A549 (cell line): ENCODE measurements at regions not wholly inside any gene's neighbourhood (a gene's known extent, or its start where the extent isn't known, plus 50 kb on each side); places are given as distances from the start of the nearest gene placed in this dataset.
A peak's percentile ranks its signal among the peaks of the same experiment; 100 is the strongest.

Experiments
- ATAC-seq, 2 experiments: fragments of 200-7000 bp in 1 of 2; fragments of >200 bp in 1 of 2; cut with Nextera tagmentation in 1 of 2; cut with Tn5 transposase in 1 of 2; 3 replicates each; pipeline versions ENCODE4 v1.8.0 to v1.9.1; 2018 to 2020; ENCODE audit warnings: mild to moderate bottlenecking in 1 of 2, moderate library complexity in 1 of 2
- CTCF ChIA-PET: fragments of 300-600 bp; sonication (Branson Sonifier 250); formaldehyde crosslinking; extraction: SDS; loops from one replicate; lab custom pipeline; 2021; ENCODE audit warnings: antibody characterized with exemption, inconsistent platforms; lab: Yijun Ruan, JAX
- POLR2A ChIA-PET: fragments of 350-600 bp; formaldehyde crosslinking; extraction: SDS; loops from one replicate; lab custom pipeline; 2021; ENCODE audit warnings: antibody characterized with exemption, inconsistent platforms; lab: Yijun Ruan, JAX
- DNase-seq, 2 experiments: peaks; one replicate each; pipeline versions ENCODE4 v3.0.0 to v3.0.0-alpha.2; 2011 to 2016; ENCODE audit warnings: low read depth in 1 of 2, low spot score in 1 of 2
- FAIRE-seq: peaks from 2 replicates; lab custom pipeline; 2011; peaks lifted over from hg19 to GRCh38; lab: Jason Lieb, UNC
- H3K27ac ChIP-seq, 2 experiments: fragments of >200 bp; sonication (Bioruptor Twin); formaldehyde crosslinking; 3 replicates each; pipeline ENCODE4 v1.5.1; 2016 to 2017
- H3K4me1 ChIP-seq: fragments of >200 bp; sonication (Bioruptor Twin); formaldehyde crosslinking; 3 replicates; pipeline ENCODE4 v1.6.1; 2016
- H3K4me2 ChIP-seq: fragments of >200 bp; sonication (Bioruptor Twin); formaldehyde crosslinking; 3 replicates; pipeline ENCODE4 v1.6.1; 2016
- H3K4me3 ChIP-seq: fragments of >200 bp; sonication (Bioruptor Twin); formaldehyde crosslinking; 3 replicates; pipeline ENCODE4 v1.5.1; 2016
- H3K9me3 ChIP-seq: fragments of >200 bp; sonication (Bioruptor Twin); formaldehyde crosslinking; 3 replicates; pipeline ENCODE4 v1.6.1; 2016
- CBX8 ChIP-seq: fragments of 200-600 bp; sonication (generic); IDR thresholded peaks from 2 replicates; pipeline ENCODE4 v1.6.1; 2016
- EP300 ChIP-seq, 2 experiments: fragments of >200 bp; sonication (Bioruptor Twin); formaldehyde crosslinking; IDR thresholded peaks; 2 replicates in 1 of 2; 3 replicates in 1 of 2; pipeline ENCODE4 v1.6.1; 2016 to 2017
- FOXS1 ChIP-seq: fragments of 250-450 bp; sonication (Bioruptor Pico); IDR thresholded peaks from 2 replicates; pipeline ENCODE4 v1.5.0; 2020; ENCODE audit warnings: mild to moderate bottlenecking, moderate library complexity
- GATA3 ChIP-seq: IDR thresholded peaks from 2 replicates; pipeline ENCODE4 v1.6.1; 2012; ENCODE audit warnings: borderline replicate concordance
- HEYL ChIP-seq: fragments of 250-450 bp; sonication (Bioruptor Pico); IDR thresholded peaks from 2 replicates; pipeline ENCODE4 v1.8.0; 2021; ENCODE audit warnings: mild to moderate bottlenecking, moderate library complexity
- HOXA7 ChIP-seq: fragments of 250-450 bp; sonication (Bioruptor Pico); IDR thresholded peaks from 2 replicates; pipeline ENCODE4 v1.5.0; 2020; ENCODE audit warnings: mild to moderate bottlenecking, moderate library complexity
- MAFK ChIP-seq: fragments of 450-650 bp; IDR thresholded peaks from 2 replicates; pipeline ENCODE4 v1.6.1; 2014; ENCODE audit not compliant: partially characterized antibody
- NFE2L2 ChIP-seq: fragments of 150-350 bp; conservative IDR thresholded peaks from 2 replicates; pipeline ENCODE4 v1.6.1; 2014; ENCODE audit warnings: low read length
- NPAS2 ChIP-seq: fragments of 250-450 bp; sonication (Bioruptor Pico); IDR thresholded peaks from 2 replicates; pipeline ENCODE4 v1.8.0; 2022; ENCODE audit warnings: mild to moderate bottlenecking, moderate library complexity, borderline replicate concordance
- POLR2A ChIP-seq: IDR thresholded peaks from 2 replicates; pipeline ENCODE4 v1.6.1; 2012; ENCODE audit warnings: mild to moderate bottlenecking, low read length
- RAD21 ChIP-seq, 2 experiments: fragments of >200 bp in 1 of 2; sonication (Bioruptor Twin) in 1 of 2; formaldehyde crosslinking in 1 of 2; IDR thresholded peaks in 1 of 2; conservative IDR thresholded peaks in 1 of 2; 2 replicates in 1 of 2; 3 replicates in 1 of 2; pipeline ENCODE4 v1.6.1; 2012 to 2018; ENCODE audit warnings: inconsistent platforms in 1 of 2
- RNF2 ChIP-seq: fragments of 200-600 bp; sonication (generic); IDR thresholded peaks from 2 replicates; pipeline ENCODE4 v1.6.1; 2016; ENCODE audit warnings: low read depth, mild to moderate bottlenecking, antibody characterized with exemption, moderate library complexity, borderline replicate concordance
- TFCP2L1 ChIP-seq: fragments of 250-450 bp; sonication (Bioruptor Pico); IDR thresholded peaks from 2 replicates; pipeline ENCODE4 v1.5.0; 2021; ENCODE audit warnings: mild to moderate bottlenecking
- ZC3H11A ChIP-seq: fragments of 450-650 bp; IDR thresholded peaks from 2 replicates; pipeline ENCODE4 v1.6.1; 2014; ENCODE audit warnings: antibody characterized with exemption, mild to moderate bottlenecking
- WGBS: methylation state at CpG from one replicate; pipeline ENCODE4 v1.1.6; 2017; ENCODE audit errors: missing lambda C conversion rate; 5-methylcytosine and 5-hydroxymethylcytosine counted together
- TF ChIP-seq, protein P1 (sequence below): fragments of 250-450 bp; sonication (Bioruptor Pico); IDR thresholded peaks from 2 replicates; pipeline ENCODE4 v1.5.0; 2021; ENCODE audit warnings: mild to moderate bottlenecking, moderate library complexity, borderline replicate concordance

GRCh38 chr20:50273601-50274491, 83.2 kb downstream of the CEBPB start:
- TF ChIP-seq ZC3H11A = no peak
- TF ChIP-seq TFCP2L1 = no peak
- peak; percentile 13 to 32; a peak in 1 of 5 replicates for TF ChIP-seq RAD21 (conservative IDR thresholded peaks at IDR 0.05 in 1 of 2, IDR thresholded peaks at IDR 0.05 in 1 of 2)
- no peak for TF ChIP-seq HEYL (CRISPR knock-in tag)
- FAIRE-seq (no peak), DNase-seq (peak in 1 of 2 experiments; percentile 47), ATAC-seq (peak; percentile 9 to 28; a peak in 3 of 6 replicates)
- H3K4me3 ChIP-seq = no peak overlapping the region
- peak overlapping the region; percentile 58 to 96 for H3K27ac ChIP-seq
- H3K9me3 ChIP-seq = no peaks in the 10 kb centered on the region
- POLR2A ChIA-PET = no interaction called here
- H3K4me2 ChIP-seq = no peak overlapping the region
- CTCF ChIA-PET = interaction anchor here (1.0 to 2.4 kb wide), 5 partner anchors 8 to 99 kb away, joined by 3 to 13 read pairs (median 3); no protein-coding TSS in a partner anchor
- 84% methylated on average over 19 of the region's 19 CpGs for WGBS
- peaks cover 30% of the 10 kb centered on the region for H3K4me1 ChIP-seq

- POLR2A ChIA-PET = no interaction called here
- TF ChIP-seq HEYL (CRISPR knock-in tag) (no peak), MAFK (no peak), FOXS1 (CRISPR knock-in tag) (no peak), NFE2L2 (no peak), GATA3 (no peak), CBX8 (no peak), TFCP2L1 (no peak), NPAS2 (CRISPR knock-in tag) (no peak), POLR2A (no peak), EP300 (IDR thresholded peaks at IDR 0.05) (no peak), HOXA7 (CRISPR knock-in tag) (no peak), RNF2 (no peak)
- TF ChIP-seq, protein P1, sequence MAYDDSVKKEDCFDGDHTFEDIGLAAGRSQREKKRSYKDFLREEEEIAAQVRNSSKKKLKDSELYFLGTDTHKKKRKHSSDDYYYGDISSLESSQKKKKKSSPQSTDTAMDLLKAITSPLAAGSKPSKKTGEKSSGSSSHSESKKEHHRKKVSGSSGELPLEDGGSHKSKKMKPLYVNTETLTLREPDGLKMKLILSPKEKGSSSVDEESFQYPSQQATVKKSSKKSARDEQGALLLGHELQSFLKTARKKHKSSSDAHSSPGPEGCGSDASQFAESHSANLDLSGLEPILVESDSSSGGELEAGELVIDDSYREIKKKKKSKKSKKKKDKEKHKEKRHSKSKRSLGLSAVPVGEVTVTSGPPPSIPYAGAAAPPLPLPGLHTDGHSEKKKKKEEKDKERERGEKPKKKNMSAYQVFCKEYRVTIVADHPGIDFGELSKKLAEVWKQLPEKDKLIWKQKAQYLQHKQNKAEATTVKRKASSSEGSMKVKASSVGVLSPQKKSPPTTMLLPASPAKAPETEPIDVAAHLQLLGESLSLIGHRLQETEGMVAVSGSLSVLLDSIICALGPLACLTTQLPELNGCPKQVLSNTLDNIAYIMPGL (CRISPR knock-in tag) = no peak
- TF ChIP-seq, all 56 proteins: peak for 0
- H3K27ac ChIP-seq = peak overlapping the region; percentile 58 to 96; a peak in 4 of 6 replicates
- DNase-seq = no peak
- no peaks in the 10 kb centered on the region for H3K9me3 ChIP-seq
- 93% methylated on average over 14 of the region's 21 CpGs for WGBS
- ATAC-seq = no peak
- H3K4me3 ChIP-seq = no peak overlapping the region
- peaks cover 40% of the 10 kb centered on the region for H3K4me1 ChIP-seq
- CTCF ChIA-PET = interaction anchor here (0.8 to 1.4 kb wide), 8 partner anchors 10 to 342 kb away, joined by 3 to 5 read pairs (median 3); no protein-coding TSS in a partner anchor
- H3K4me2 ChIP-seq = no peak overlapping the region
- no peak for FAIRE-seq
Observed at GRCh38 chr20:50274570-50275430, 84.2 kb downstream of the CEBPB start.

- no peak for TF ChIP-seq FOXS1 (CRISPR knock-in tag)
- no peak for TF ChIP-seq NFE2L2
- peaks cover 50% of the 10 kb centered on the region for H3K4me1 ChIP-seq
- FAIRE-seq (no peak), DNase-seq (no peak), ATAC-seq (no peak)
- 90% methylated on average over 18 of the region's 19 CpGs for WGBS
- no peak overlapping the region for H3K4me3 ChIP-seq
- ChIA-PET CTCF (interaction anchor here (0.6 to 1.4 kb wide), 9 partner anchors 9 to 1399 kb away, joined by 3 to 6 read pairs (median 3); no protein-coding TSS in a partner anchor), POLR2A (no interaction called here)
- H3K9me3 ChIP-seq = no peaks in the 10 kb centered on the region
- peak overlapping the region; percentile 96; a peak in 5 of 6 replicates for H3K27ac ChIP-seq
- H3K4me2 ChIP-seq = no peak overlapping the region
Observed at GRCh38 chr20:50276119-50277063, 85.8 kb downstream of the CEBPB start.
